ENCODE measurements at regions not wholly inside any gene's neighbourhood (a gene's known extent, or its start where the extent isn't known, plus 50 kb on each side); places are given as distances from the start of the nearest gene placed in this dataset.

GRCh38 chr3:188076176-188076575, 77.8 kb upstream of the LPP start:
- TF ChIP-seq JUNB (IDR thresholded peaks at IDR 0.05) (no peak), EP300 (IDR thresholded peaks at IDR 0.05; ENCODE audit: borderline replicate concordance in 1 of 2, control insufficient read depth in 1 of 2, low read depth in 2 of 2, low read length in 2 of 2) (no peak), EGR1 (IDR thresholded peaks at IDR 0.05; ENCODE audit: borderline replicate concordance in 1 of 2, low read depth in 2 of 2, low read length in 2 of 2) (no peak)
